ENCODE measurements at regions not wholly inside any gene's neighbourhood (a gene's known extent, or its start where the extent isn't known, plus 50 kb on each side); places are given as distances from the start of the nearest gene placed in this dataset.
"Not testable (repeated sequence)": the region's sequence is repeated elsewhere in the genome, so short reads cannot be mapped to it uniquely, and the experiment has no call there.

DNA sequence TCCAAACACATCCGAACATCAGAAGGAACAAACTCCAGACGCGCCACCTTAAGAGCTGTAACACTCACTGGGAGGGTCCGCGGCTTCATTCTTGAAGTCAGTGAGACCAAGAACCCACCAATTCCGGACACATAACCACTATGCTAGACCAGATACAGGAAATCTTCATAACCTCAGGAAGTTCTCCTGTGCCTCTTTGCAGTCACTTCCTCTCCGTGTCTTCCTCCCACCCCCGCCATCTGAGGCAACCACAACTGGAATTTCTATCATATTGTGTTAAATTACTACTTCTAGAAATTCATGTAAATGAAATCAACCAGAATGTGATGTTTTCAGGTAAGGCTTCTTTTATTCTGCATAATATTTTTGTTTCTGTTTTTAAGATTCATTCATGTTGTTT lies 631.0 kb upstream of the NXPH2 start:
- ChIA-PET CTCF (no interaction called here), POLR2A (no interaction called here)
- no TSS peak for BruUV-seq (replicated peaks)
- Histone ChIP-seq H3K27ac (ENCODE audit: low read length) (no peak overlapping the region), H3K4me3 (ENCODE audit: low read depth in 2 of 2, low read length in 2 of 2) (no peak overlapping the region), H3K36me3 (ENCODE audit: control insufficient read depth, insufficient read depth, low read length) (no peaks in the 10 kb centered on the region), H3K27me3 (ENCODE audit: control insufficient read depth, insufficient read depth, low read length) (no peaks in the 10 kb centered on the region), H3K9me3 (ENCODE audit: control insufficient read depth, insufficient read depth, low read depth, low read length) (no peaks in the 10 kb centered on the region), H3K4me1 (ENCODE audit: control insufficient read depth, insufficient read depth, low read length) (no peaks in the 10 kb centered on the region)
- ATAC-seq (no peak), DNase-seq (ENCODE audit: low read depth, low spot score) (no peak)
- intact Hi-C loops (cut with micrococcal nuclease; ENCODE audit: unreplicated experiment) (no loop called here), in situ Hi-C loops (cut with HindIII; ENCODE audit: low pct_unique_long_range_greater_than_20kb, low sequenced_read_pairs) (no loop called here)
- TF ChIP-seq, protein P1, sequence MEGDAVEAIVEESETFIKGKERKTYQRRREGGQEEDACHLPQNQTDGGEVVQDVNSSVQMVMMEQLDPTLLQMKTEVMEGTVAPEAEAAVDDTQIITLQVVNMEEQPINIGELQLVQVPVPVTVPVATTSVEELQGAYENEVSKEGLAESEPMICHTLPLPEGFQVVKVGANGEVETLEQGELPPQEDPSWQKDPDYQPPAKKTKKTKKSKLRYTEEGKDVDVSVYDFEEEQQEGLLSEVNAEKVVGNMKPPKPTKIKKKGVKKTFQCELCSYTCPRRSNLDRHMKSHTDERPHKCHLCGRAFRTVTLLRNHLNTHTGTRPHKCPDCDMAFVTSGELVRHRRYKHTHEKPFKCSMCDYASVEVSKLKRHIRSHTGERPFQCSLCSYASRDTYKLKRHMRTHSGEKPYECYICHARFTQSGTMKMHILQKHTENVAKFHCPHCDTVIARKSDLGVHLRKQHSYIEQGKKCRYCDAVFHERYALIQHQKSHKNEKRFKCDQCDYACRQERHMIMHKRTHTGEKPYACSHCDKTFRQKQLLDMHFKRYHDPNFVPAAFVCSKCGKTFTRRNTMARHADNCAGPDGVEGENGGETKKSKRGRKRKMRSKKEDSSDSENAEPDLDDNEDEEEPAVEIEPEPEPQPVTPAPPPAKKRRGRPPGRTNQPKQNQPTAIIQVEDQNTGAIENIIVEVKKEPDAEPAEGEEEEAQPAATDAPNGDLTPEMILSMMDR (IDR thresholded peaks at IDR 0.05) = no peak
- TF ChIP-seq, protein P2, sequence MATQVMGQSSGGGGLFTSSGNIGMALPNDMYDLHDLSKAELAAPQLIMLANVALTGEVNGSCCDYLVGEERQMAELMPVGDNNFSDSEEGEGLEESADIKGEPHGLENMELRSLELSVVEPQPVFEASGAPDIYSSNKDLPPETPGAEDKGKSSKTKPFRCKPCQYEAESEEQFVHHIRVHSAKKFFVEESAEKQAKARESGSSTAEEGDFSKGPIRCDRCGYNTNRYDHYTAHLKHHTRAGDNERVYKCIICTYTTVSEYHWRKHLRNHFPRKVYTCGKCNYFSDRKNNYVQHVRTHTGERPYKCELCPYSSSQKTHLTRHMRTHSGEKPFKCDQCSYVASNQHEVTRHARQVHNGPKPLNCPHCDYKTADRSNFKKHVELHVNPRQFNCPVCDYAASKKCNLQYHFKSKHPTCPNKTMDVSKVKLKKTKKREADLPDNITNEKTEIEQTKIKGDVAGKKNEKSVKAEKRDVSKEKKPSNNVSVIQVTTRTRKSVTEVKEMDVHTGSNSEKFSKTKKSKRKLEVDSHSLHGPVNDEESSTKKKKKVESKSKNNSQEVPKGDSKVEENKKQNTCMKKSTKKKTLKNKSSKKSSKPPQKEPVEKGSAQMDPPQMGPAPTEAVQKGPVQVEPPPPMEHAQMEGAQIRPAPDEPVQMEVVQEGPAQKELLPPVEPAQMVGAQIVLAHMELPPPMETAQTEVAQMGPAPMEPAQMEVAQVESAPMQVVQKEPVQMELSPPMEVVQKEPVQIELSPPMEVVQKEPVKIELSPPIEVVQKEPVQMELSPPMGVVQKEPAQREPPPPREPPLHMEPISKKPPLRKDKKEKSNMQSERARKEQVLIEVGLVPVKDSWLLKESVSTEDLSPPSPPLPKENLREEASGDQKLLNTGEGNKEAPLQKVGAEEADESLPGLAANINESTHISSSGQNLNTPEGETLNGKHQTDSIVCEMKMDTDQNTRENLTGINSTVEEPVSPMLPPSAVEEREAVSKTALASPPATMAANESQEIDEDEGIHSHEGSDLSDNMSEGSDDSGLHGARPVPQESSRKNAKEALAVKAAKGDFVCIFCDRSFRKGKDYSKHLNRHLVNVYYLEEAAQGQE (IDR thresholded peaks at IDR 0.05; ENCODE audit: insufficient read depth in 1 of 2, low read depth in 2 of 2, low read length in 1 of 2) = no peak
- TF ChIP-seq TCF7L2 (IDR thresholded peaks at IDR 0.05; ENCODE audit: low read depth, low read length) = no peak
- TF ChIP-seq POLR2AphosphoS5 (IDR thresholded peaks at IDR 0.05; ENCODE audit: low read depth, low read length) = no peak
- TF ChIP-seq SIN3A (IDR thresholded peaks at IDR 0.05; ENCODE audit: borderline replicate concordance, insufficient read depth, low read depth, low read length) = no peak

DNA sequence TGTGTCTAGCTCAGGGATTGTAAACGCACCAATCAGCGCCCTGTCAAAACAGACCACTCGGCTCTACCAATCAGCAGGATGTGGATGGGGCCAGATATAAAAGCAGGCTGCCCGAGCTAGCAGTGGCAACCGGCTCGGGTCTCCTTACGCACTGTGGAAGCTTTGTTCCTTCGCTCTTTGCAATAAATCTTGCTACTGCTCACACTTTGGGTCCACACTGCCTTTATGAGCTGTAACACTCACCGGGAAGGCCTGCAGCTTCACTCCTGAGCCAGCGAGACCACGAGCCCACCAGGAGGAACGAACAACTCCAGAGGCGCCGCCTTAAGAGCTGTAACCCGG lies 630.6 kb upstream of the NXPH2 start:
- BruUV-seq (replicated peaks); H3K27ac ChIP-seq (ENCODE audit: low read length); in situ Hi-C loops (cut with HindIII; ENCODE audit: low pct_unique_long_range_greater_than_20kb, low sequenced_read_pairs); CTCF ChIA-PET; DNase-seq (ENCODE audit: low read depth, low spot score); intact Hi-C loops (cut with micrococcal nuclease; ENCODE audit: unreplicated experiment); H3K4me3 ChIP-seq (ENCODE audit: low read depth in 2 of 2, low read length in 2 of 2); H3K27me3 ChIP-seq (ENCODE audit: control insufficient read depth, insufficient read depth, low read length); H3K4me1 ChIP-seq (ENCODE audit: control insufficient read depth, insufficient read depth, low read length); POLR2A ChIA-PET; H3K36me3 ChIP-seq (ENCODE audit: control insufficient read depth, insufficient read depth, low read length); H3K9me3 ChIP-seq (ENCODE audit: control insufficient read depth, insufficient read depth, low read depth, low read length); ATAC-seq: not testable (repeated sequence)

DNA sequence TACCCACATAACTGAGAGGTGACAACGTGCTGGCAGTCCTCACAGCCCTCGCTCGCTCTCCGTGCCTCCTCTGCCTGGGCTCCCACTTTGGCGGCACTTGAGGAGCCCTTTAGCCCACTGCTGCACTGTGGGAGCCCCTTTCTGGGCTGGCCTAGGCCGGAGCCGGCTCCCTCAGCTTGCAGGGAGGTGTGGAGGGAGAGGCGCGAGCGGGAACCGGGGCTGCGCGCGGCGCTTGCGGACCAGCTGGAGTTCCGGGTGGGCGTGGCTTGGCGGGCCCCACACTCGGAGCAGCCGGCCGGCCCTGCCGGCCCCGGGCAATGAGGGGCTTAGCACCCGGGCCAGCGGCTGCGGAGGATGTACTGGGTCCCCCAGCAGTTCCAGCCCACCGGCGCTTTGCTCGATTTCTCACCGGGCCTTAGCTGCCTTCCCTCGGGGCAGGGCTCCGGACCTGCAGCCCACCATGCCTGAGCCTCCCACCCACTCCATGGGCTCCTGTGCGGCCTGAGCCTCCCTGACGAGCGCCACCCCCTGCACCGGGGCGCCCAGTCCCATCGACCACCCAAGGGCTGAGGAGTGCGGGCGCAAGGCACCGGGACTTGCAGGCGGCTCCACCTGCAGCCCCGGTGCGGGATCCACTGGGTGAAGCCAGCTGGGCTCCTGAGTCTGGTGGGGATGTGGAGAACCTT lies 630.1 kb upstream of the NXPH2 start:
- in situ Hi-C loops (cut with HindIII; ENCODE audit: low pct_unique_long_range_greater_than_20kb, low sequenced_read_pairs); CTCF ChIA-PET: not testable (repeated sequence)

More for the DNA sequence above, 630.1 kb upstream of the NXPH2 start:
- H3K27ac ChIP-seq (ENCODE audit: low read length); BruUV-seq (replicated peaks); H3K9me3 ChIP-seq (ENCODE audit: control insufficient read depth, insufficient read depth, low read depth, low read length); H3K36me3 ChIP-seq (ENCODE audit: control insufficient read depth, insufficient read depth, low read length); H3K4me3 ChIP-seq (ENCODE audit: low read depth in 2 of 2, low read length in 2 of 2); H3K4me1 ChIP-seq (ENCODE audit: control insufficient read depth, insufficient read depth, low read length); intact Hi-C loops (cut with micrococcal nuclease; ENCODE audit: unreplicated experiment); DNase-seq (ENCODE audit: low read depth, low spot score); ATAC-seq; H3K27me3 ChIP-seq (ENCODE audit: control insufficient read depth, insufficient read depth, low read length); POLR2A ChIA-PET: not testable (repeated sequence)
